Smooth muscle cell (in vitro differentiated cells): ENCODE measurements at regions not wholly inside any gene's neighbourhood (a gene's known extent, or its start where the extent isn't known, plus 50 kb on each side); places are given as distances from the start of the nearest gene placed in this dataset.

Experiments used
- DNase-seq: peaks from one replicate; lab custom pipeline; 2025; ENCODE audit not compliant: unreplicated experiment; lab: John Stamatoyannopoulos, UW
- H2AFZ ChIP-seq: fragments of 200-600 bp; sonication (generic); 2 replicates; pipeline ENCODE4 v1.6.0; 2016; ENCODE audit warnings: antibody characterized with exemption, low read depth, mild to moderate bottlenecking
- H3F3A ChIP-seq: fragments of 200-600 bp; sonication (generic); 2 replicates; pipeline ENCODE4 v1.6.0; 2017; ENCODE audit warnings: antibody characterized with exemption, low read depth
- H3K27ac ChIP-seq: fragments of 200-600 bp; sonication (generic); 2 replicates; pipeline ENCODE4 v1.5.1; 2016; ENCODE audit warnings: low read depth, mild to moderate bottlenecking
- H3K27me3 ChIP-seq: fragments of 200-600 bp; sonication (generic); 2 replicates; pipeline ENCODE4 v1.6.1; 2016; ENCODE audit warnings: low read depth, mild to moderate bottlenecking
- H3K36me3 ChIP-seq: fragments of 200-600 bp; sonication (generic); 2 replicates; pipeline ENCODE4 v1.5.1; 2016; ENCODE audit warnings: low read depth
- H3K4me1 ChIP-seq: fragments of 200-600 bp; sonication (generic); 2 replicates; pipeline ENCODE4 v1.5.1; 2016; ENCODE audit warnings: low read depth
- H3K4me2 ChIP-seq: fragments of 200-600 bp; sonication (generic); 2 replicates; pipeline ENCODE4 v1.6.0; 2016; ENCODE audit warnings: mild to moderate bottlenecking
- H3K4me3 ChIP-seq: fragments of 200-600 bp; sonication (generic); 2 replicates; pipeline ENCODE4 v1.5.1; 2016; ENCODE audit warnings: mild to moderate bottlenecking
- H3K79me2 ChIP-seq: fragments of 200-600 bp; sonication (generic); 2 replicates; pipeline ENCODE4 v1.6.0; 2016; ENCODE audit warnings: low read depth, mild to moderate bottlenecking
- H3K9ac ChIP-seq: fragments of 200-600 bp; sonication (generic); 2 replicates; pipeline ENCODE4 v1.6.0; 2016; ENCODE audit warnings: low read depth
- H3K9me3 ChIP-seq: fragments of 200-600 bp; sonication (generic); replicated peaks from 2 replicates; pipeline ENCODE4 v1.5.1; 2016; ENCODE audit warnings: low read depth
- H4K20me1 ChIP-seq: fragments of 200-600 bp; sonication (generic); 2 replicates; pipeline ENCODE4 v1.6.0; 2016; ENCODE audit warnings: low read depth
- WGBS: methylation state at CpG from one replicate; pipeline ENCODE4 v1.1.7; 2016; ENCODE audit warnings: low lambda C conversion rate; 5-methylcytosine and 5-hydroxymethylcytosine counted together
- TF ChIP-seq, protein P1 (sequence below): fragments of 200-600 bp; sonication (generic); IDR thresholded peaks from 2 replicates; pipeline ENCODE4 v1.5.1; 2017; ENCODE audit warnings: borderline replicate concordance, mild to moderate bottlenecking, antibody characterized with exemption; ENCODE audit not compliant: insufficient read depth, poor library complexity, severe bottlenecking

DNA sequence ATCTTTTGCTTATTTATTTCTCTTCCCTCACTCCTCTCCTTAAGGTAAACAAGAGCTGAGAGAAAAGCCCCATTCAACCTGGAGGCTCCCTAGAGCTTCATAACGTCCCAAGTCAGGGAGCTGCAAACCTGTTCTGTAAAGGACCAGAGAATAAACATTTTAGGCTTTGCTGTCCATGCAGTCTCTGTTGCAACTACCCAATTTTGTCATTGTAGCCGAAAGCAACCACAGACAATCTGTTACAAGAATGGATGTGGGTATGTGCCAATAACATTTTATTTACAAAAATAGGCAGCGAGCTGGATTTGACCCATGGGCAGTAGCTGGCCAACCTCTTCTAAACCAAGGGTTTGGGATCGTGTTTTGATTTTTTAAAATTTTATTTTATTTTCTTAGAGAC, 71.3 kb upstream of the TBL1X start:
- Histone ChIP-seq H3K27me3 (no peaks in the 10 kb centered on the region), H3K9me3 (no peaks in the 10 kb centered on the region), H3K9ac (no peak overlapping the region), H3K27ac (no peak overlapping the region), H3K79me2 (no peaks in the 10 kb centered on the region), H3K4me3 (no peak overlapping the region), H3K36me3 (no peaks in the 10 kb centered on the region), H3K4me1 (no peaks in the 10 kb centered on the region), H2AFZ (no peak overlapping the region), H3K4me2 (no peak overlapping the region), H3F3A (no peaks in the 10 kb centered on the region), H4K20me1 (no peaks in the 10 kb centered on the region)
- TF ChIP-seq, protein P1, sequence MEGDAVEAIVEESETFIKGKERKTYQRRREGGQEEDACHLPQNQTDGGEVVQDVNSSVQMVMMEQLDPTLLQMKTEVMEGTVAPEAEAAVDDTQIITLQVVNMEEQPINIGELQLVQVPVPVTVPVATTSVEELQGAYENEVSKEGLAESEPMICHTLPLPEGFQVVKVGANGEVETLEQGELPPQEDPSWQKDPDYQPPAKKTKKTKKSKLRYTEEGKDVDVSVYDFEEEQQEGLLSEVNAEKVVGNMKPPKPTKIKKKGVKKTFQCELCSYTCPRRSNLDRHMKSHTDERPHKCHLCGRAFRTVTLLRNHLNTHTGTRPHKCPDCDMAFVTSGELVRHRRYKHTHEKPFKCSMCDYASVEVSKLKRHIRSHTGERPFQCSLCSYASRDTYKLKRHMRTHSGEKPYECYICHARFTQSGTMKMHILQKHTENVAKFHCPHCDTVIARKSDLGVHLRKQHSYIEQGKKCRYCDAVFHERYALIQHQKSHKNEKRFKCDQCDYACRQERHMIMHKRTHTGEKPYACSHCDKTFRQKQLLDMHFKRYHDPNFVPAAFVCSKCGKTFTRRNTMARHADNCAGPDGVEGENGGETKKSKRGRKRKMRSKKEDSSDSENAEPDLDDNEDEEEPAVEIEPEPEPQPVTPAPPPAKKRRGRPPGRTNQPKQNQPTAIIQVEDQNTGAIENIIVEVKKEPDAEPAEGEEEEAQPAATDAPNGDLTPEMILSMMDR = no peak
- DNase-seq = no peak
- WGBS = 77% methylated on average over 4 of the region's 4 CpGs

DNA sequence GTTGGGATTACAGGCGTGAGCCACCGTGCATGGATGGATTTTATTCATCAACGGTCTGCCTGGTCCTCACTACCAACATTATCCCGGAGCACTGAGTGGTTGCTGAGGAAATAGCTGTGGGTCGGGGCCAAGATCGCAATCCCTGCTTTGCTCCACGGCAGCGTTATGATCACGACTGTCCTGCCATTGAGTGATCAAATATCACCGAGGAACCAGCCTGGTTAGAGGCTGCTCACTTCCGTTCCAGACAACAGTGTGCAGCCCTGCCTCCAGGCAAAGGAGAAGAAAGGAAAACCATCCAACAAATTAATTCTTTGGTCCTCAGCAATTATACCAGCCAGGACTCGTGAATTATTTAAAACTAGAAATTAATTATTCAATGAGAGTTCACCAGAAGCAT, 70.6 kb upstream of the TBL1X start:
- Histone ChIP-seq H3K4me2 (no peak overlapping the region), H3K4me3 (no peak overlapping the region), H3K27me3 (no peaks in the 10 kb centered on the region), H3K9me3 (no peaks in the 10 kb centered on the region), H3K27ac (no peak overlapping the region), H3K79me2 (no peaks in the 10 kb centered on the region), H3K4me1 (no peaks in the 10 kb centered on the region), H3K9ac (no peak overlapping the region), H3K36me3 (no peaks in the 10 kb centered on the region), H4K20me1 (no peaks in the 10 kb centered on the region), H2AFZ (no peak overlapping the region), H3F3A (no peaks in the 10 kb centered on the region)
- TF ChIP-seq, protein P1 = no peak
- DNase-seq = no peak
- WGBS = 82% methylated on average over 12 of the region's 12 CpGs

DNA sequence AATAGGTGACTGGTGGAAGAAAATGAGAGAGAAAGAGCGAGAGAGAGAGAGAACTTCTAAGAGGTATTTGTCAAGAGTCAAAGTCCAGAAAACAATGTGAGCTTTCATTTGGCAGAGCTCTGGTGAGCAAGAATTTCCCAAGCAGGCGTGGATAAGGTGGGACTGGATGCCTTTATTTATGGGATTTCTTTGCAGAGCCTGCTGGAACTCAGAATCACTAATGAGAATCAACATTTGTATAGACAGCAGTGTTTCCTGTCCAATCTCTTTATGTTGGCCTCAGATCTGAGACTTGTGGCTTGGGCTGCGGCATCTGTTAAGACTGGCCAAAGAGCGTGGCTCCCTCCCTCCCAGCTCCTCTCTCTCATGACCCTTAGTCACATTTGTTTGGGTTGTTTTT, 67.9 kb upstream of the TBL1X start:
- H3K4me1 ChIP-seq = no peaks in the 10 kb centered on the region
- no peaks in the 10 kb centered on the region for H3K79me2 ChIP-seq
- DNase-seq = no peak
- H3K36me3 ChIP-seq = no peaks in the 10 kb centered on the region
- no peaks in the 10 kb centered on the region for H4K20me1 ChIP-seq
- H3F3A ChIP-seq = no peaks in the 10 kb centered on the region
- 52% methylated on average over 4 of the region's 4 CpGs for WGBS
- no peak overlapping the region for H3K4me3 ChIP-seq
- no peak overlapping the region for H2AFZ ChIP-seq
- H3K27me3 ChIP-seq = no peaks in the 10 kb centered on the region
- H3K4me2 ChIP-seq = no peak overlapping the region
- H3K9me3 ChIP-seq = no peaks in the 10 kb centered on the region
- TF ChIP-seq, protein P1 = no peak
- no peak overlapping the region for H3K27ac ChIP-seq
- H3K9ac ChIP-seq = no peak overlapping the region

DNA sequence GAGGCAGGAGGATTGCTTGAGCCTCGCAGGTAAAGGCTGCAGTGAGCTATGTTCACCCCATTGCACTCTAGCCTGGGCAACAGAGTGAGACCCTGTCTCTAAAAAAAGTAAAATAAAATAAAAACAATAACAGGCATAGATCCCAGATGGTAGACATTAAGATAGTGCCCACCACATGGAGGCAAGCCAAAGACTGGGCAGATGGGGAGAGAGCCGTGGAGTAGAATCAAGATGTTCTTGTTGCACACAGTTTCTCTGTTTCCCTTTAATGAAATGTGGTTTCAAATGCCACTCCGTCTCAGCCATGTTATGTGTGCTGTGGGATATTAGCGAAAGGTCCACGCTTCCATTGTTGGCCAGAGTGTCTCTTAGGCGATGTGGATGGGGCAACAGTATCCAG, 63.8 kb upstream of the TBL1X start:
- Histone ChIP-seq H3K36me3 (no peaks in the 10 kb centered on the region), H3K4me3 (no peak overlapping the region), H3K27me3 (no peaks in the 10 kb centered on the region), H2AFZ (no peak overlapping the region), H3F3A (no peaks in the 10 kb centered on the region), H4K20me1 (no peaks in the 10 kb centered on the region), H3K79me2 (no peaks in the 10 kb centered on the region), H3K27ac (no peak overlapping the region), H3K4me2 (no peak overlapping the region), H3K4me1 (no peaks in the 10 kb centered on the region), H3K9ac (no peak overlapping the region), H3K9me3 (peaks cover 4% of the 10 kb centered on the region)
- TF ChIP-seq, protein P1 = no peak
- 78% methylated on average over 6 of the region's 6 CpGs for WGBS
- DNase-seq = no peak
